Right cardiac atrium (tissue), 5 donors: ENCODE measurements at regions not wholly inside any gene's neighbourhood (a gene's known extent, or its start where the extent isn't known, plus 50 kb on each side); places are given as distances from the start of the nearest gene placed in this dataset.
A peak's percentile ranks its signal among the peaks of the same experiment; 100 is the strongest.

Experiments
- ATAC-seq, 2 donors: fragments of 200-7000 bp; cut with Tn5 transposase; one replicate each; pipeline versions ENCODE4 v1.8.0 to v1.9.1; 2020; ENCODE audit warnings: moderate library complexity in 2 of 2, mild to moderate bottlenecking in 1 of 2
- DNase-seq, 3 donors: peaks; one replicate each; pipeline ENCODE4 v3.0.0-alpha.2; 2020
- H3K27ac ChIP-seq: one replicate; pipeline ENCODE4 v1.5.1; 2013; ENCODE audit warnings: mild to moderate bottlenecking, low read length, control low read depth, moderate library complexity
- H3K27me3 ChIP-seq: one replicate; pipeline ENCODE4 v1.6.1; 2013; ENCODE audit not compliant: control insufficient read depth, insufficient read depth
- H3K4me1 ChIP-seq: one replicate; pipeline ENCODE4 v1.6.1; 2013; ENCODE audit warnings: low read length; ENCODE audit not compliant: control insufficient read depth, insufficient read depth
- H3K4me3 ChIP-seq: one replicate; pipeline ENCODE4 v1.5.1; 2013; ENCODE audit warnings: low read length, control low read depth
- H3K9me3 ChIP-seq: one replicate; pipeline ENCODE4 v1.6.1; 2013; ENCODE audit warnings: low read length; ENCODE audit not compliant: control insufficient read depth
- WGBS: extraction: QIAGEN DNeasy Blood & Tissue Kit; methylation state at CpG from one replicate; pipeline ENCODE4 v1.1.7; 2013; 5-methylcytosine and 5-hydroxymethylcytosine counted together
- intact Hi-C, 4 donors: fragments of 100-400 bp; cut with DNase I; formaldehyde crosslinking; loops; one replicate each; pipeline versions ENCODE4 v1.11.0 to v1.14.0; 2022 to 2023
- donor health status: healthy with polysubstance abuse.
- donor health status: DM: no; HTN: yes; CAD: no.
- donor health status: DM: no; HTN: no; CAD: no.
- donor health status: DM: no; HTN: yes; CAD: no; lungs with severe emphysema.
- donor health status: DM: yes; HTN: yes; CAD: no.

- no peak overlapping the region for H3K4me3 ChIP-seq
- peak in 1 of 3 donors; percentile 6 for DNase-seq
- H3K27ac ChIP-seq: no peak overlapping the region
- intact Hi-C loops: no loop called here
- no peaks in the 10 kb centered on the region for H3K9me3 ChIP-seq
- H3K4me1 ChIP-seq: peaks cover 11% of the 10 kb centered on the region
- ATAC-seq: no peak
- WGBS: 41% methylated on average over 4 of the region's 4 CpGs
- H3K27me3 ChIP-seq: no peaks in the 10 kb centered on the region
These were observed 49.9 kb downstream of the SYNE3 start for GRCh38 chr14:95466506-95466905.

- Histone ChIP-seq H3K9me3 (no peaks in the 10 kb centered on the region), H3K27me3 (no peaks in the 10 kb centered on the region), H3K4me1 (peaks cover 12% of the 10 kb centered on the region), H3K4me3 (no peak overlapping the region), H3K27ac (no peak overlapping the region)
- DNase-seq (peak in 2 of 3 donors; percentile 19 to 53), ATAC-seq (no peak)
- intact Hi-C loops: no loop called here
- 97% methylated on average over 15 of the region's 15 CpGs for WGBS
These were observed 50.5 kb downstream of the SYNE3 start for GRCh38 chr14:95465936-95466335.

DNA sequence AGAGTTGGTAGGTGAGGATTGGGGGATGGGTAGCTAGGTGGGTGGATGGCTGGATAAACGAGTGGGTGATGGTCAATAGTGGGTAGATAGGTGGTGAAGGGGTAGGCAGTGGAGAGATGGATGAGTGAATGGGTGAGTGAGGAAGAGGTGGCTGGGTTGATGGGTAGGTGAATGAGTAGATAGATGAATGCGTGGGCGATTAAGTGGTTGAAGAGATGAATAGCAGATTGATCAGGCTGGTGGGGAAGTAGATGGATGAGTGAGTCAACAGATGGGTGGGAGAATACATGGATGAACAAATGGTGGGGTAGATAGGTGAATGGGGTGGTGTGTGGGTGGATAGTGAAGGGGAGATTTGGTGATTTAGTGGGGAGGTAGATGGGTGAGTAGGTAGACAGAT is 51.1 kb downstream of the SYNE3 start:
- intact Hi-C loops: no loop called here
- H3K9me3 ChIP-seq: no peaks in the 10 kb centered on the region
- no peak for ATAC-seq
- no peak overlapping the region for H3K4me3 ChIP-seq
- DNase-seq: no peak
- WGBS: 62% methylated on average over 3 of the region's 3 CpGs
- peaks cover 12% of the 10 kb centered on the region for H3K4me1 ChIP-seq
- no peaks in the 10 kb centered on the region for H3K27me3 ChIP-seq
- no peak overlapping the region for H3K27ac ChIP-seq

DNA sequence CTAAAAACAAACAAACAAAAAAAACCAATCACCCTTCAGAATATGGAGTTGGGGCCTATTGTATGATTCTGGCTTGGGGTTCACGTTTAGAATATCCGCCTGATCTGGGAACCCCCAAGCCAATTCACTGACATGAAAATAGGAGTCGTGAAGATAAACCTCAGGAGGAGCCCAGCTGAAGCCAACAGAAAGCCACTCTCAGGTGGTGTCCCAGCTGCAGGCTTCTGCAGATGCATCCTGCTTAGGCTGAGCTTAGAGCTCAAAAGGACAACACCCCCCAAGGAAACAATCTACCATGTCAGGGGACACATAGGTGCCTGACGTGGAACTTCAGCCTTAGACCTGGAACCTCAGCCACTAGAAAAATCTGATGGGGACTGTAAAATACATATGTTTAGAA is 51.9 kb downstream of the SYNE3 start:
- no peaks in the 10 kb centered on the region for H3K9me3 ChIP-seq
- no peak for ATAC-seq
- DNase-seq: peak in 1 of 3 donors; percentile 9
- intact Hi-C loops: no loop called here
- peaks cover 12% of the 10 kb centered on the region for H3K4me1 ChIP-seq
- no peak overlapping the region for H3K27ac ChIP-seq
- no peak overlapping the region for H3K4me3 ChIP-seq
- no peaks in the 10 kb centered on the region for H3K27me3 ChIP-seq
- 71% methylated on average over 4 of the region's 4 CpGs for WGBS

- no peaks in the 10 kb centered on the region for H3K27me3 ChIP-seq
- no peak overlapping the region for H3K4me3 ChIP-seq
- H3K4me1 ChIP-seq: peaks cover 12% of the 10 kb centered on the region
- H3K9me3 ChIP-seq: no peaks in the 10 kb centered on the region
- DNase-seq: no peak
- ATAC-seq: no peak
- 70% methylated on average over 6 of the region's 6 CpGs for WGBS
- intact Hi-C loops: no loop called here
- H3K27ac ChIP-seq: no peak overlapping the region
These were observed 52.3 kb downstream of the SYNE3 start for GRCh38 chr14:95464103-95464502.

- peak in 2 of 3 donors; percentile 65 for DNase-seq
- Histone ChIP-seq H3K27me3 (no peaks in the 10 kb centered on the region), H3K4me1 (peaks cover 11% of the 10 kb centered on the region), H3K27ac (no peak overlapping the region), H3K9me3 (no peaks in the 10 kb centered on the region), H3K4me3 (no peak overlapping the region)
- intact Hi-C loops: no loop called here
- peak; percentile 20 to 61 for ATAC-seq
- 39% methylated on average over 9 of the region's 9 CpGs for WGBS
These were observed 53.1 kb downstream of the SYNE3 start for GRCh38 chr14:95463171-95463901.

- Histone ChIP-seq H3K9me3 (no peaks in the 10 kb centered on the region), H3K27me3 (no peaks in the 10 kb centered on the region), H3K27ac (no peak overlapping the region), H3K4me1 (peaks cover 7% of the 10 kb centered on the region), H3K4me3 (no peak overlapping the region)
- peak in 1 of 3 donors; percentile 41 for DNase-seq
- no peak for ATAC-seq
- WGBS: 96% methylated on average over 10 of the region's 10 CpGs
- intact Hi-C loops: no loop called here
These were observed 54.0 kb downstream of the SYNE3 start for GRCh38 chr14:95462491-95462890.

DNA sequence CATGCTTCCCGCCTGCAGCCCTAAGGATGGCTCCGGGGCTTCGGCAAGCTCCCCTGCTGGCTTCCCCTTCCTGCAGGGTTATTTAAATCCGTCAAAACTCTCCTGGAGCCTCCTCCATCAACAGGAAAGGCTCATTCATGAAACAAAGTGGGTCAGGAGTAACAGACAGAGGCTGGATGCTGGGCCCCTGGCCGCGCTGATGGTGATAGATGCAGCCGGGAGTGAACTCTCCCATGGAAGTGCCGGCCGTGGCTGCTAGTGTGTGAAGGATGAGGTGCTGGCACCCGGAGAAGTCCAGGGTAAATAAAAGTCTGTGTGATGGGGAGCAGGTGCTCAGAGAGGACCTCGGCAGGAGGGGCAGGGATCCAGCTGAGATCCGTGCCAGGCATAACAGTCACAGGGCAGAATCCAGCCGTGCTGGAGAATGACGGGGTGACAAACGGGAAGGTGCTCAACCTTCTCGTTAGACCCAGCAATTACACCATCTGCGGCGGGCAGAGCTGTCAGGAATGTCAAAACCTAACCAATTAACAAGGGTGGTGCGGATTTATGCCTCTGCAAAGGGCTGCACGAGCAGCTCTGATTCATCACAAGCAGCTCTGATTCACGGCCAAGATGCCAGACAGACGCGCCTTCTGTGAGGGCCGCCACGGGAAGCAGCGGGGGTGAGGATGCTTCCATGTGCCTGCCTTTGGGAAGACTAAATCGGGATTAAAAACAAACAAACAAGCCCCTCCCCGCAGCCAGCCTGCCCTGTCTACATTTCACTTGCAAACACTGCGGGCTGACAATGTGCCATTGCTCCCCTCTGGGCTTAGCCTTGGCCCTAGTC is 55.6 kb downstream of the SYNE3 start:
- H3K27me3 ChIP-seq: no peaks in the 10 kb centered on the region

DNA sequence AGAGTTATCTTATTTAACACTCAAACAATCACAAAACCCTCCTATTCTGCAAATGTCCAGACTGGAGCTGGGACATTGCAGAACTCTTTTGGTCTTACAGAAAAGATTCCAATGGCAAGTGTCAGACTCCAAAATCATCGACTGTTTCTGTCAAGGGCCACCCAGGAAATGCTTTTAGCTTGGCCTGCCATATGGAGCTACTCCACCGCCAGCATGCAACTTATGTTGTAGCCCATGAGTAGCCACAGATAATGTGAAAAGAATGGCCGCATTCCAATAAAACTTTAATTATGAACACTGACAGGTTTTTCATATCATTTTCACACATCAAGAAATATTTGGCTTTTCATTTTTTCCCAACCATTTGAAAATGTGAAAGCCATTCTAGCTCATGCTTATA is 57.5 kb downstream of the SYNE3 start:
- H3K9me3 ChIP-seq: no peaks in the 10 kb centered on the region
- 87% methylated on average over 3 of the region's 3 CpGs for WGBS
- H3K4me1 ChIP-seq: peaks cover 7% of the 10 kb centered on the region
- no peak overlapping the region for H3K27ac ChIP-seq
- H3K27me3 ChIP-seq: no peaks in the 10 kb centered on the region
- no peak overlapping the region for H3K4me3 ChIP-seq
- DNase-seq: peak in 1 of 3 donors; percentile 13
- intact Hi-C loops: no loop called here
- no peak for ATAC-seq

More for the DNA sequence above, 55.6 kb downstream of the SYNE3 start:
- DNase-seq (peak in 2 of 3 donors; percentile 47 to 66), ATAC-seq (peak in 1 of 2 donors; percentile 50)
- intact Hi-C loops: no loop called here
- Histone ChIP-seq H3K9me3 (no peaks in the 10 kb centered on the region), H3K27ac (no peak overlapping the region), H3K4me1 (peaks cover 7% of the 10 kb centered on the region), H3K4me3 (no peak overlapping the region)
- WGBS: 37% methylated on average over 29 of the region's 29 CpGs

DNA sequence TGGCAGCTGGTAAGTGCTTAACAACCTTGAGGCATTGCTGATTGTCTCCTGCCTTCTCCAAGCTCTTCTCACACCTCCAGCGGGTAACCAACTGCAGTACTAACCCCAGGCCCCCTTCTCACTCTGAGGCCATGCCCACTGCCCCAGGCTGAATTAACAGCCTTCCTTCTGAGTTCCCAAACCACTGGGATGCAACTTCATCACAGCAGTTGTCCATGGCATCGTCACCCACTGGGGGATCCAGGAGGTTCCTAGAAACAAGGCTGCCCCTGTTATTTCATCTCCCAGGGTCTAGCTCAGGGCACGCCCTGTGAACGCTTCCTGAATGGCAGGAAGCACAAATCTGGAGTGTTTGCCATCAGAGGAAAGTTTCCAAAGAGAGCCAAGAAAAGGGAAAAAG is 58.0 kb downstream of the SYNE3 start:
- ATAC-seq (no peak), DNase-seq (peak in 1 of 3 donors; percentile 28)
- Histone ChIP-seq H3K27me3 (no peaks in the 10 kb centered on the region), H3K9me3 (no peaks in the 10 kb centered on the region), H3K27ac (no peak overlapping the region), H3K4me3 (no peak overlapping the region), H3K4me1 (peaks cover 6% of the 10 kb centered on the region)
- intact Hi-C loops: no loop called here
- 77% methylated on average over 4 of the region's 4 CpGs for WGBS

GRCh38 chr14:95456281-95456680 is 60.2 kb downstream of the SYNE3 start:
- 91% methylated on average over 8 of the region's 8 CpGs for WGBS
- Histone ChIP-seq H3K4me3 (no peak overlapping the region), H3K9me3 (no peaks in the 10 kb centered on the region), H3K27me3 (no peaks in the 10 kb centered on the region), H3K27ac (no peak overlapping the region), H3K4me1 (peaks cover 1% of the 10 kb centered on the region)
- DNase-seq (peak in 1 of 3 donors; percentile 18), ATAC-seq (no peak)
- intact Hi-C loops: no loop called here
